ENCODE measurements at regions not wholly inside any gene's neighbourhood (a gene's known extent, or its start where the extent isn't known, plus 50 kb on each side); places are given as distances from the start of the nearest gene placed in this dataset.
"Not testable (repeated sequence)": the region's sequence is repeated elsewhere in the genome, so short reads cannot be mapped to it uniquely, and the experiment has no call there.

- H3K27me3 ChIP-seq (replicated peaks; ENCODE audit: control insufficient read depth, insufficient read depth, low read length), result no peaks in the 10 kb centered on the region
- DNase-seq (ENCODE audit: extremely low read depth, insufficient read length), result no peak
- no peak for TF ChIP-seq CTCF (IDR thresholded peaks at IDR 0.05; ENCODE audit: insufficient read depth, low read length, poor library complexity, severe bottlenecking)
- H3K4me3 ChIP-seq (replicated peaks; ENCODE audit: low read depth, low read length), result no peak overlapping the region
- H3K36me3 ChIP-seq (ENCODE audit: control insufficient read depth, insufficient read depth, low read length), result no peaks in the 10 kb centered on the region
Measured at GRCh38 chr12:92235703-92236472, 90.2 kb upstream of the BTG1 start.

GRCh38 chr12:92234533-92234932, 88.9 kb upstream of the BTG1 start:
- no peaks in the 10 kb centered on the region for H3K27me3 ChIP-seq (replicated peaks; ENCODE audit: control insufficient read depth, insufficient read depth, low read length)
- no peak for TF ChIP-seq CTCF (IDR thresholded peaks at IDR 0.05; ENCODE audit: insufficient read depth, low read length, poor library complexity, severe bottlenecking)
- H3K36me3 ChIP-seq (ENCODE audit: control insufficient read depth, insufficient read depth, low read length), result no peaks in the 10 kb centered on the region
- no peak overlapping the region for H3K4me3 ChIP-seq (replicated peaks; ENCODE audit: low read depth, low read length)
- DNase-seq (ENCODE audit: extremely low read depth, insufficient read length), result no peak

- Histone ChIP-seq H3K36me3 (ENCODE audit: control insufficient read depth, insufficient read depth, low read length) (no peaks in the 10 kb centered on the region), H3K27me3 (replicated peaks; ENCODE audit: control insufficient read depth, insufficient read depth, low read length) (no peaks in the 10 kb centered on the region), H3K4me3 (replicated peaks; ENCODE audit: low read depth, low read length) (no peak overlapping the region)
- no peak for TF ChIP-seq CTCF (IDR thresholded peaks at IDR 0.05; ENCODE audit: insufficient read depth, low read length, poor library complexity, severe bottlenecking)
- no peak for DNase-seq (ENCODE audit: extremely low read depth, insufficient read length)
Measured at GRCh38 chr12:92233346-92234015, 87.8 kb upstream of the BTG1 start.

GRCh38 chr12:92232371-92232932, 86.8 kb upstream of the BTG1 start:
- DNase-seq (ENCODE audit: extremely low read depth, insufficient read length); H3K36me3 ChIP-seq (ENCODE audit: control insufficient read depth, insufficient read depth, low read length); H3K27me3 ChIP-seq (replicated peaks; ENCODE audit: control insufficient read depth, insufficient read depth, low read length); H3K4me3 ChIP-seq (replicated peaks; ENCODE audit: low read depth, low read length): not testable (repeated sequence)

- H3K4me3 ChIP-seq (replicated peaks; ENCODE audit: low read depth, low read length); H3K27me3 ChIP-seq (replicated peaks; ENCODE audit: control insufficient read depth, insufficient read depth, low read length); DNase-seq (ENCODE audit: extremely low read depth, insufficient read length); H3K36me3 ChIP-seq (ENCODE audit: control insufficient read depth, insufficient read depth, low read length): not testable (repeated sequence)
Measured at GRCh38 chr12:92231945-92232344, 86.3 kb upstream of the BTG1 start.

GRCh38 chr12:92231532-92231931, 85.9 kb upstream of the BTG1 start:
- not testable (repeated sequence) for DNase-seq (ENCODE audit: extremely low read depth, insufficient read length); H3K27me3 ChIP-seq (replicated peaks; ENCODE audit: control insufficient read depth, insufficient read depth, low read length); H3K4me3 ChIP-seq (replicated peaks; ENCODE audit: low read depth, low read length)

GRCh38 chr12:92229381-92229780, 83.7 kb upstream of the BTG1 start:
- DNase-seq (ENCODE audit: extremely low read depth, insufficient read length), result no peak
- Histone ChIP-seq H3K36me3 (ENCODE audit: control insufficient read depth, insufficient read depth, low read length) (no peaks in the 10 kb centered on the region), H3K27me3 (replicated peaks; ENCODE audit: control insufficient read depth, insufficient read depth, low read length) (no peaks in the 10 kb centered on the region)

More at GRCh38 chr12:92231532-92231931, 85.9 kb upstream of the BTG1 start:
- H3K36me3 ChIP-seq (ENCODE audit: control insufficient read depth, insufficient read depth, low read length), result not testable (repeated sequence)

More at GRCh38 chr12:92229381-92229780, 83.7 kb upstream of the BTG1 start:
- H3K4me3 ChIP-seq (replicated peaks; ENCODE audit: low read depth, low read length), result no peak overlapping the region
- TF ChIP-seq CTCF (IDR thresholded peaks at IDR 0.05; ENCODE audit: insufficient read depth, low read length, poor library complexity, severe bottlenecking), result no peak

All from GM06990 (cell line).